Astrocyte (in vitro differentiated cells and primary cell): ENCODE measurements at regions not wholly inside any gene's neighbourhood (a gene's known extent, or its start where the extent isn't known, plus 50 kb on each side); places are given as distances from the start of the nearest gene placed in this dataset.
"Not testable (repeated sequence)": the region's sequence is repeated elsewhere in the genome, so short reads cannot be mapped to it uniquely, and the experiment has no call there.

ENCODE experiments used
- DNase-seq: peaks from one replicate; pipeline ENCODE4 v3.0.0-alpha.2; 2010; ENCODE audit warnings: low read depth
- FAIRE-seq: peaks from 2 replicates; lab custom pipeline; 2011; peaks lifted over from hg19 to GRCh38; lab: Jason Lieb, UNC
- H2AFZ ChIP-seq: 2 replicates; pipeline ENCODE4 v1.6.0; 2012; ENCODE audit warnings: low read depth, low read length, inconsistent platforms
- H3K27ac ChIP-seq: 2 replicates; pipeline ENCODE4 v1.5.1; 2011; ENCODE audit warnings: low read depth, low read length, inconsistent platforms
- H3K27me3 ChIP-seq: 2 replicates; pipeline ENCODE4 v1.6.0; 2011; ENCODE audit warnings: low read length, inconsistent platforms; ENCODE audit not compliant: insufficient read depth
- H3K36me3 ChIP-seq: 2 replicates; pipeline ENCODE4 v1.5.1; 2011; ENCODE audit warnings: low read length, inconsistent platforms; ENCODE audit not compliant: insufficient read depth
- H3K4me1 ChIP-seq: 2 replicates; pipeline ENCODE4 v1.5.1; 2011; ENCODE audit warnings: low read length, inconsistent platforms; ENCODE audit not compliant: insufficient read depth
- H3K4me2 ChIP-seq: 2 replicates; pipeline ENCODE4 v1.6.0; 2012; ENCODE audit warnings: low read length, inconsistent platforms
- H3K4me3 ChIP-seq: 2 replicates; pipeline ENCODE4 v1.5.1; 2011; ENCODE audit warnings: low read depth, mild to moderate bottlenecking, low read length, inconsistent platforms; ENCODE audit not compliant: insufficient read depth
- H3K79me2 ChIP-seq: 2 replicates; pipeline ENCODE4 v1.6.0; 2012; ENCODE audit warnings: mild to moderate bottlenecking, low read length, inconsistent platforms; ENCODE audit not compliant: insufficient read depth
- H3K9ac ChIP-seq: 2 replicates; pipeline ENCODE4 v1.6.0; 2012; ENCODE audit warnings: mild to moderate bottlenecking, low read length, inconsistent platforms
- H3K9me3 ChIP-seq: 2 replicates; pipeline ENCODE4 v1.5.1; 2012; ENCODE audit warnings: low read depth, mild to moderate bottlenecking, low read length, inconsistent platforms; ENCODE audit not compliant: insufficient read depth
- H4K20me1 ChIP-seq: 2 replicates; pipeline ENCODE4 v1.6.0; 2012; ENCODE audit warnings: low read length, inconsistent platforms; ENCODE audit not compliant: insufficient read depth
- H3K27ac Mint-ChIP-seq: one replicate; pipeline ENCODE4 v1.8.0; 2021; ENCODE audit warnings: mild to moderate bottlenecking, mixed read lengths; ENCODE audit not compliant: unreplicated experiment
- H3K27me3 Mint-ChIP-seq: one replicate; pipeline ENCODE4 v1.8.0; 2021; ENCODE audit warnings: low read depth, mixed read lengths; ENCODE audit not compliant: unreplicated experiment
- H3K36me3 Mint-ChIP-seq: one replicate; pipeline ENCODE4 v1.8.0; 2021; ENCODE audit warnings: low read depth, mixed read lengths; ENCODE audit not compliant: unreplicated experiment
- H3K4me1 Mint-ChIP-seq: one replicate; pipeline ENCODE4 v1.8.0; 2021; ENCODE audit warnings: low read depth, mixed read lengths; ENCODE audit not compliant: unreplicated experiment
- H3K4me3 Mint-ChIP-seq: one replicate; pipeline ENCODE4 v1.8.0; 2021; ENCODE audit warnings: mild to moderate bottlenecking, moderate library complexity, mixed read lengths; ENCODE audit not compliant: unreplicated experiment
- H3K9me3 Mint-ChIP-seq: one replicate; pipeline ENCODE4 v1.8.0; 2021; ENCODE audit warnings: mild to moderate bottlenecking, mixed read lengths; ENCODE audit not compliant: unreplicated experiment
- EZH2 ChIP-seq: IDR thresholded peaks from 2 replicates; pipeline ENCODE4 v1.6.1; 2012; ENCODE audit warnings: mild to moderate bottlenecking, low read length, inconsistent platforms; ENCODE audit not compliant: insufficient read depth
- TF ChIP-seq, protein P1 (sequence below): IDR thresholded peaks from 2 replicates; pipeline ENCODE4 v1.5.1; 2011; ENCODE audit warnings: low read depth, mild to moderate bottlenecking, inconsistent platforms, low read length, moderate library complexity; ENCODE audit not compliant: insufficient read depth

DNA sequence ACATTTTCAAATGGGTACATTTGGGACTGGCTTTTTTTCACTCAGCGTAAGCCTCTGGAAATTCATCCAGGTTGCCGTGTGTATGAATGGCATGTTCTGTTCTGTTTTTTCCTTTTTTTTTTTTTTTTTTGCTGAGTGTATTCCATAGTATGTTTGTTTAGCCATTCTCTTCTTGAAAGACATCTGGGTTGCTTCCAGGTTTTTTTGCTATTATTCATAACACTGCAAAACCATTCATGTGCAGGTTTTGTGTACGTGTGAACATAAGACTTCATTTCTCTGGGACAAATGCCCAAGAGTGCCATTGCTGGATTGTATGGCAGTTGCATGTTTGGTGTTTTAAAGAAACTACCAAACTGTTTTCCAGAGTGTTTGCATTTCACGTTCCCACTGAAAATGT, 335.9 kb upstream of the TNRC6C start:
- no peak overlapping the region for H3K4me3 ChIP-seq
- no peaks in the 10 kb centered on the region for H4K20me1 ChIP-seq
- Mint-ChIP-seq H3K4me3 (no peak overlapping the region), H3K9me3 (peaks cover 21% of the 10 kb centered on the region), H3K27ac (no peak overlapping the region), H3K4me1 (peaks cover 13% of the 10 kb centered on the region), H3K36me3 (peaks cover 2% of the 10 kb centered on the region), H3K27me3 (peaks cover 4% of the 10 kb centered on the region)
- DNase-seq = no peak
- H3K4me1 ChIP-seq = peaks cover 8% of the 10 kb centered on the region
- TF ChIP-seq, protein P1, sequence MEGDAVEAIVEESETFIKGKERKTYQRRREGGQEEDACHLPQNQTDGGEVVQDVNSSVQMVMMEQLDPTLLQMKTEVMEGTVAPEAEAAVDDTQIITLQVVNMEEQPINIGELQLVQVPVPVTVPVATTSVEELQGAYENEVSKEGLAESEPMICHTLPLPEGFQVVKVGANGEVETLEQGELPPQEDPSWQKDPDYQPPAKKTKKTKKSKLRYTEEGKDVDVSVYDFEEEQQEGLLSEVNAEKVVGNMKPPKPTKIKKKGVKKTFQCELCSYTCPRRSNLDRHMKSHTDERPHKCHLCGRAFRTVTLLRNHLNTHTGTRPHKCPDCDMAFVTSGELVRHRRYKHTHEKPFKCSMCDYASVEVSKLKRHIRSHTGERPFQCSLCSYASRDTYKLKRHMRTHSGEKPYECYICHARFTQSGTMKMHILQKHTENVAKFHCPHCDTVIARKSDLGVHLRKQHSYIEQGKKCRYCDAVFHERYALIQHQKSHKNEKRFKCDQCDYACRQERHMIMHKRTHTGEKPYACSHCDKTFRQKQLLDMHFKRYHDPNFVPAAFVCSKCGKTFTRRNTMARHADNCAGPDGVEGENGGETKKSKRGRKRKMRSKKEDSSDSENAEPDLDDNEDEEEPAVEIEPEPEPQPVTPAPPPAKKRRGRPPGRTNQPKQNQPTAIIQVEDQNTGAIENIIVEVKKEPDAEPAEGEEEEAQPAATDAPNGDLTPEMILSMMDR = no peak
- TF ChIP-seq EZH2 = no peak
- H3K9ac ChIP-seq = no peak overlapping the region
- H2AFZ ChIP-seq = no peak overlapping the region
- no peak for FAIRE-seq
- H3K9me3 ChIP-seq = peaks cover 4% of the 10 kb centered on the region
- no peak overlapping the region for H3K27ac ChIP-seq
- no peaks in the 10 kb centered on the region for H3K27me3 ChIP-seq
- H3K36me3 ChIP-seq = no peaks in the 10 kb centered on the region
- H3K4me2 ChIP-seq = peak overlapping the region; percentile 42
- H3K79me2 ChIP-seq = no peaks in the 10 kb centered on the region

- not testable (repeated sequence) for H3K27me3 ChIP-seq, H3K36me3 Mint-ChIP-seq, H3K27me3 Mint-ChIP-seq, H3K4me1 ChIP-seq, H3K4me2 ChIP-seq, FAIRE-seq, H3K36me3 ChIP-seq, DNase-seq, H3K27ac Mint-ChIP-seq, H3K4me3 Mint-ChIP-seq, H3K9ac ChIP-seq, H2AFZ ChIP-seq, H3K9me3 ChIP-seq, H4K20me1 ChIP-seq, H3K4me3 ChIP-seq, H3K27ac ChIP-seq, H3K79me2 ChIP-seq
- Mint-ChIP-seq H3K9me3 (peaks cover 20% of the 10 kb centered on the region), H3K4me1 (peaks cover 13% of the 10 kb centered on the region)
Observed at GRCh38 chr17:77623321-77623720, 335.2 kb upstream of the TNRC6C start.

GRCh38 chr17:77628035-77628434, 330.5 kb upstream of the TNRC6C start:
- H3K4me2 ChIP-seq = no peak overlapping the region
- H2AFZ ChIP-seq = no peak overlapping the region
- H3K9ac ChIP-seq = no peak overlapping the region
- Mint-ChIP-seq H3K27me3 (peaks cover 12% of the 10 kb centered on the region), H3K9me3 (peaks cover 14% of the 10 kb centered on the region), H3K4me1 (no peaks in the 10 kb centered on the region), H3K36me3 (no peaks in the 10 kb centered on the region), H3K27ac (no peak overlapping the region), H3K4me3 (no peak overlapping the region)
- H3K9me3 ChIP-seq = peaks cover 8% of the 10 kb centered on the region
- H3K36me3 ChIP-seq = no peaks in the 10 kb centered on the region
- H3K79me2 ChIP-seq = no peaks in the 10 kb centered on the region
- H3K27me3 ChIP-seq = no peaks in the 10 kb centered on the region
- DNase-seq = no peak
- FAIRE-seq = no peak
- no peak for TF ChIP-seq EZH2
- TF ChIP-seq, protein P1 = no peak
- H3K4me3 ChIP-seq = no peak overlapping the region
- H4K20me1 ChIP-seq = no peaks in the 10 kb centered on the region
- H3K27ac ChIP-seq = no peak overlapping the region
- no peaks in the 10 kb centered on the region for H3K4me1 ChIP-seq

- not testable (repeated sequence) for H3K4me3 Mint-ChIP-seq, H3K27me3 ChIP-seq, H2AFZ ChIP-seq, H3K9me3 ChIP-seq, H3K79me2 ChIP-seq, H3K4me3 ChIP-seq, H3K4me1 Mint-ChIP-seq, H3K27ac ChIP-seq, DNase-seq, H3K4me1 ChIP-seq, H3K27ac Mint-ChIP-seq, H3K36me3 Mint-ChIP-seq, H3K4me2 ChIP-seq, H4K20me1 ChIP-seq, FAIRE-seq, H3K36me3 ChIP-seq, H3K9ac ChIP-seq
- Mint-ChIP-seq H3K27me3 (peaks cover 12% of the 10 kb centered on the region), H3K9me3 (peaks cover 13% of the 10 kb centered on the region)
Observed at GRCh38 chr17:77629284-77629683, 329.2 kb upstream of the TNRC6C start.
